HFFc6 (cell line): ENCODE measurements at regions not wholly inside any gene's neighbourhood (a gene's known extent, or its start where the extent isn't known, plus 50 kb on each side); places are given as distances from the start of the nearest gene placed in this dataset.
A peak's percentile ranks its signal among the peaks of the same experiment; 100 is the strongest.

ENCODE experiments used
- DNase-seq: peaks from one replicate; pipeline ENCODE4 v3.0.0-alpha.2; 2018
- H3K27ac Mint-ChIP-seq: 2 replicates; pipeline ENCODE4 v1.8.0; 2020; ENCODE audit warnings: mild to moderate bottlenecking, mixed read lengths
- H3K27me3 Mint-ChIP-seq: 2 replicates; pipeline ENCODE4 v1.8.0; 2021; ENCODE audit warnings: mild to moderate bottlenecking, moderate library complexity, mixed read lengths; ENCODE audit not compliant: insufficient read depth
- H3K36me3 Mint-ChIP-seq: 2 replicates; pipeline ENCODE4 v1.8.0; 2021; ENCODE audit warnings: low read depth, mixed read lengths
- H3K4me1 Mint-ChIP-seq: 2 replicates; pipeline ENCODE4 v1.8.0; 2020; ENCODE audit warnings: low read depth, mixed read lengths
- H3K4me3 Mint-ChIP-seq: 2 replicates; pipeline ENCODE4 v1.8.0; 2020; ENCODE audit warnings: mild to moderate bottlenecking, moderate library complexity, mixed read lengths
- H3K9me3 Mint-ChIP-seq: 2 replicates; pipeline ENCODE4 v1.8.0; 2020; ENCODE audit warnings: mild to moderate bottlenecking, mixed read lengths
- TF ChIP-seq, protein P1 (sequence below): fragments of 200-600 bp; sonication (generic); IDR thresholded peaks from 2 replicates; pipeline ENCODE4 v1.5.0; 2021; ENCODE audit warnings: antibody characterized with exemption, mild to moderate bottlenecking

DNA sequence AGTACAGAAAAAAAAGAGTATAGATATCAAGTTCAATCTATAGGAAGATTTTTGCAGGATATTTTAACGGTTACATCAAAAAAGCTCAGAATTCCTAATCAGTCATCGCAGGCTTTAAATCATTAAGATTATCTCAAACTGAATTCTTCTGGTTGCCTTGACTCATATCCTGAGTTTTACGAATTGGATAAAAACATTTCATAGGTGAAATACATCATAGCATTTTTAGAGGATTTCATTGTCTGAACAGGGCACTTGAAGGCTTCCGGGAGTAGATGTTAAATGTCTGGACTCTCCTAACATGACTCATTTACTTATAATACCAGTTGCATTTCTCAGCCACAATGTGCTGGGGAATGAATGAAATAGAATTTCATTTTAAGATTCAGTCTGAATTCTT lies 2216.6 kb upstream of the RAG2 start:
- Mint-ChIP-seq H3K27me3 (no peaks in the 10 kb centered on the region), H3K9me3 (peaks cover 29% of the 10 kb centered on the region), H3K27ac (no peak overlapping the region; the same call in 1 of the 2 replicates), H3K36me3 (peaks cover 4% of the 10 kb centered on the region; the same call in 1 of the 2 replicates), H3K4me3 (no peak overlapping the region), H3K4me1 (no peaks in the 10 kb centered on the region; the same call in 1 of the 2 replicates)
- TF ChIP-seq, protein P1, sequence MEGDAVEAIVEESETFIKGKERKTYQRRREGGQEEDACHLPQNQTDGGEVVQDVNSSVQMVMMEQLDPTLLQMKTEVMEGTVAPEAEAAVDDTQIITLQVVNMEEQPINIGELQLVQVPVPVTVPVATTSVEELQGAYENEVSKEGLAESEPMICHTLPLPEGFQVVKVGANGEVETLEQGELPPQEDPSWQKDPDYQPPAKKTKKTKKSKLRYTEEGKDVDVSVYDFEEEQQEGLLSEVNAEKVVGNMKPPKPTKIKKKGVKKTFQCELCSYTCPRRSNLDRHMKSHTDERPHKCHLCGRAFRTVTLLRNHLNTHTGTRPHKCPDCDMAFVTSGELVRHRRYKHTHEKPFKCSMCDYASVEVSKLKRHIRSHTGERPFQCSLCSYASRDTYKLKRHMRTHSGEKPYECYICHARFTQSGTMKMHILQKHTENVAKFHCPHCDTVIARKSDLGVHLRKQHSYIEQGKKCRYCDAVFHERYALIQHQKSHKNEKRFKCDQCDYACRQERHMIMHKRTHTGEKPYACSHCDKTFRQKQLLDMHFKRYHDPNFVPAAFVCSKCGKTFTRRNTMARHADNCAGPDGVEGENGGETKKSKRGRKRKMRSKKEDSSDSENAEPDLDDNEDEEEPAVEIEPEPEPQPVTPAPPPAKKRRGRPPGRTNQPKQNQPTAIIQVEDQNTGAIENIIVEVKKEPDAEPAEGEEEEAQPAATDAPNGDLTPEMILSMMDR = no peak
- peak; percentile 32 for DNase-seq

DNA sequence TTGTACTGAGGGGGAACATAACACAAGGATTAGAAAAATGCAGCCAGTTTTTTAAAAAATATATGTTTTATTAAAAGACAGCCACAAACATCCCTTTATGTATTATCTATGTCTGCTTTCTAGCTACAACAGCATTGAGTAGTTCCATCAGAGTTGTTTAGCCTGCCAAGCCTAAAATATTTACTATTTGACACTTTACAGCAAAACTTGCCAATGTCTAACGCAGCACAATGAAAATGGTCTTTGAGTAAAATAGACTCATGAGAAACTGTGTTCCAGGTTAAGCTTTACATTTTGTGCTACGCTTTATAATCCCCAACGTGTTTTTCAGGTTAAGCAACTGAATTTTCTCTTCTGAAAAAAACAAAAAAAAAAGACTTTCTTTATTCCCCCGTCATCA lies 2211.5 kb upstream of the RAG2 start:
- TF ChIP-seq, protein P1 = no peak
- H3K4me3 Mint-ChIP-seq = no peak overlapping the region
- peaks cover 47% of the 10 kb centered on the region for H3K9me3 Mint-ChIP-seq
- H3K4me1 Mint-ChIP-seq = no peaks in the 10 kb centered on the region
- no peaks in the 10 kb centered on the region for H3K36me3 Mint-ChIP-seq
- no peak for DNase-seq
- no peaks in the 10 kb centered on the region; the same call in 1 of the 2 replicates for H3K27me3 Mint-ChIP-seq
- no peak overlapping the region for H3K27ac Mint-ChIP-seq

DNA sequence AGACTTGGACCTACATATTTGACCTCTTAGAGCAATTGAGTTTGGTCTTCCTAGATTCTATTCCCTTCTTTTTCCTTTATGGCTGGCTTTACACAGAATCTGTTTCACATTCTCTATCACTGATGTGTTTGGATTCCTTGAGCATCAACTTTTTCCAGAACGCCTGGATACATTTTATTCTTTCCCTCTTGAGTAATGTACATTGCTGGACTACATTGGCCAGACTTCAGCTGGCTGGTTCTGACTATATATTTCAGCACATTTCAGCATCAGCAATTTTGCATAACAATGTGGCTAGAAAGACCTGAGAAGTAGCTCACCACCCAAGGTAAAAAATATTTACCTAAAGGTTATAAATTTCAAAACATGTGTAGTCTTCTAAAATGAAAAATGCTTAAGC lies 2198.2 kb upstream of the RAG2 start:
- H3K4me1 Mint-ChIP-seq = no peaks in the 10 kb centered on the region

DNA sequence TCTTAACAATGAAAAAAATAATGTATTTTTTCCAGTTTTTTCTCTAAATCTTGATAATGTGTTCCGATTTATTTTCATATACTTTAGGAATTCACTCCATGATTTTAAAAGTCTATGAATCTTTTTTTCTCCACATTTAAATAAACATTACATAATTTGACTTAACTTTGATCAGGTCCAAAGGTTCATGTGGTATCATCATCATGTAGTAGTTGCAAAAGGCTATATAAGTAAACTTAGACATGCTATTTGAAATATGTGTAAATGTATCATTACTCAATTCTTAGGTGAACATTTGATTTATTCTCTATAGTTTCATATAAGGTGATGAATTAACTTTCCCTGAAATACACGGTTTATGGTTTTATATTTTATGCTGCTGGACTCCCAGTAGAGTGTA lies 2197.0 kb upstream of the RAG2 start:
- TF ChIP-seq, protein P1 = no peak
- Mint-ChIP-seq H3K4me3 (no peak overlapping the region), H3K27me3 (no peaks in the 10 kb centered on the region), H3K36me3 (no peaks in the 10 kb centered on the region), H3K27ac (no peak overlapping the region), H3K4me1 (no peaks in the 10 kb centered on the region), H3K9me3 (peaks cover 7% of the 10 kb centered on the region; the same call in 1 of the 2 replicates)
- DNase-seq = no peak

More for the DNA sequence above, 2198.2 kb upstream of the RAG2 start:
- TF ChIP-seq, protein P1 = no peak
- Mint-ChIP-seq H3K27me3 (peaks cover under 1% of the 10 kb centered on the region; the same call in 1 of the 2 replicates), H3K27ac (no peak overlapping the region), H3K36me3 (no peaks in the 10 kb centered on the region), H3K9me3 (peaks cover 7% of the 10 kb centered on the region; the same call in 1 of the 2 replicates), H3K4me3 (no peak overlapping the region)
- DNase-seq = no peak

DNA sequence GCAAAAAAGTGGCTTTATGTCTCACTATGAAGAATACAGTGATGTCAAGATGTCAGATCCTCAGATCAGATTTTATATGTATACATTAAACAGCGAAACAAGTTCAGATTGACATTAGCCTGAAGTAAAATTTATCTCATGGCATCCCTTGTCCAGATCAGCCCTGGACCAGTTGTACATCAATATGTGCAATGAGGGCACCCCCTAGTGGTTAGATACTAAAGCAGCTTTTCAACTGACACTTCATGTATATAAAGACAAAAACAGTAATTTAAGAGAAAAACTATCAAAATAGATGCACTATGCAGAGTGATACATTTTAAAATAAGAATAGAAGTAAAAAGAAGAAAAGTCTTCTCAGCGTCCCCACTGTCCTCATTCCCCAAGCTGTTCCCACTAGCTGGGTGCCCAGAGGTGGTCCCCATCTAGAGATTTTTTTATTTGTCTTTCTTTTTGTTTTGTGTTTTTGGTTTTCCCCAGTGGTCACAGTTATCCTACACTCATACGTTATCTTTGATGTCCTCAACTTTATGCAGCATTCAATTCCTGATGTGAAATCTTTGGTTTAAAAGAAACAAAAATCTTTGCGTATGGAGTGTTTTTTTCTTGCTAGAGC lies 2193.4 kb upstream of the RAG2 start:
- Mint-ChIP-seq H3K27me3 (no peaks in the 10 kb centered on the region), H3K9me3 (peaks cover 7% of the 10 kb centered on the region), H3K36me3 (no peaks in the 10 kb centered on the region), H3K27ac (no peak overlapping the region), H3K4me3 (no peak overlapping the region), H3K4me1 (no peaks in the 10 kb centered on the region)
- DNase-seq = peak; percentile 63
- TF ChIP-seq, protein P1 = peak; percentile 93
